ENCODE measurements at regions not wholly inside any gene's neighbourhood (a gene's known extent, or its start where the extent isn't known, plus 50 kb on each side); places are given as distances from the start of the nearest gene placed in this dataset.

- TF ChIP-seq CTCF (IDR thresholded peaks at IDR 0.05), result no peak
- no peak for TF ChIP-seq POLR2A (IDR thresholded peaks at IDR 0.05)
Measured at GRCh38 chr10:108374991-108375390, 1210.5 kb upstream of the SORCS1 start.

Data from uterus (tissue), 2 donors.